ENCODE measurements at regions not wholly inside any gene's neighbourhood (a gene's known extent, or its start where the extent isn't known, plus 50 kb on each side); places are given as distances from the start of the nearest gene placed in this dataset.

DNA sequence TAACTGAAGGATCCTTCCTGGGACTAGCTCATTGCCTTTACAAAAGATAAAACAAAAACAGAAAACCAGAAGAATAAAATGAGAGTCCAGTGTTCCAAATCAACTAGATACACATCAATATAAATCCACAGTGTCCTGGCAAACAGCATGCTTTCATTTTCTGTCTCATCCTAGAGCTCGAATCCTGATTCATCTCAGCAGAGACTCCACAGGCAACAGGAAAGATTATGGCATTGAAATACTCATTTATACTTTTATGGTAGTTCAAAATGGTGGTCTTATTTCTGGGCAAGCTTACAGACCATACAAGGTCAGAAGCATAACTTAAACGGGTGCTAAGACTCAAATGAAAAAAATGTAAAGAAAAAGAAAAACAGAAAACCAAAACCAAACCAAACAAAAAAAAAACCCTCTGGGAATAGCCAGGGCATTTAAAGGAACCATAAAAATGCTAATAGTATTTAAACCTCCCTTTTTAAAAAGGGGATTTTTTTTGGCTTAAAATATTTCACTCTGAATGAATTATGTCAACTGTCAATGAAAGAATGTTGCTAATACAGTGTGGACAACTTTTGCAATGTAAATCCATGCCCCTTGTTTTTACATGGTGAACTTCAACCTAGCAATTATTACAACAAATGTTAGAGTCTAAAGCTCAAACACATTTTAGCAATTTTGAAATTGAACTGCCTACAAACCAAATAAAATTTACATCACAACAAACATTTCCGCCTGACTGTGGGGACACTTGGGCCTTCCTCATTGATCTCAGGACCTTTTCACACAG is 57.9 kb downstream of the GPR101 start:
- TF ChIP-seq, protein P1, sequence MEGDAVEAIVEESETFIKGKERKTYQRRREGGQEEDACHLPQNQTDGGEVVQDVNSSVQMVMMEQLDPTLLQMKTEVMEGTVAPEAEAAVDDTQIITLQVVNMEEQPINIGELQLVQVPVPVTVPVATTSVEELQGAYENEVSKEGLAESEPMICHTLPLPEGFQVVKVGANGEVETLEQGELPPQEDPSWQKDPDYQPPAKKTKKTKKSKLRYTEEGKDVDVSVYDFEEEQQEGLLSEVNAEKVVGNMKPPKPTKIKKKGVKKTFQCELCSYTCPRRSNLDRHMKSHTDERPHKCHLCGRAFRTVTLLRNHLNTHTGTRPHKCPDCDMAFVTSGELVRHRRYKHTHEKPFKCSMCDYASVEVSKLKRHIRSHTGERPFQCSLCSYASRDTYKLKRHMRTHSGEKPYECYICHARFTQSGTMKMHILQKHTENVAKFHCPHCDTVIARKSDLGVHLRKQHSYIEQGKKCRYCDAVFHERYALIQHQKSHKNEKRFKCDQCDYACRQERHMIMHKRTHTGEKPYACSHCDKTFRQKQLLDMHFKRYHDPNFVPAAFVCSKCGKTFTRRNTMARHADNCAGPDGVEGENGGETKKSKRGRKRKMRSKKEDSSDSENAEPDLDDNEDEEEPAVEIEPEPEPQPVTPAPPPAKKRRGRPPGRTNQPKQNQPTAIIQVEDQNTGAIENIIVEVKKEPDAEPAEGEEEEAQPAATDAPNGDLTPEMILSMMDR (IDR thresholded peaks at IDR 0.05), result no peak
- H3K4me3 ChIP-seq, result no peak overlapping the region
- no peak overlapping the region for H3K27ac ChIP-seq
- no peak for DNase-seq (ENCODE audit: low spot score)

DNA sequence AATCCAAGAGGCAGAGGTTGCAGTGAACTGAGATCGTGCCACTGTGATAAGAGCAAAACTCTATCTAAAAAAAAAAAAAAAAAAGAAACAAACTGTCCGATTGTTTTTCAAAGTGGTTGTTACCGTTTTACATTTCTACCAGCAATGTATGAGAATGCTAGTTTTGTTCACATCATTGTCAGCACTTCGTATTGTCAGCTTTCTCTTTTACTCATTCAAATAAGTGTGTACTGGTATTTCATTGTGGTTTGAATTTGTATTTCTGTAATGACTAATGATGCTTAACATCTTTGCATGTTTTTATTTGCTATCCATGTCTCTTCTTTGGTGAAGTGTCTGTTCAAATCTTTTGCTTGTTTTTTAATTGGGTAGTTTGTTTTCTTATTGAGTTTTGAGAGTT is 65.8 kb downstream of the GPR101 start:
- no peak overlapping the region for H3K27ac ChIP-seq
- DNase-seq (ENCODE audit: low spot score), result no peak
- H3K4me3 ChIP-seq, result no peak overlapping the region
- TF ChIP-seq, protein P1 (IDR thresholded peaks at IDR 0.05), result no peak

DNA sequence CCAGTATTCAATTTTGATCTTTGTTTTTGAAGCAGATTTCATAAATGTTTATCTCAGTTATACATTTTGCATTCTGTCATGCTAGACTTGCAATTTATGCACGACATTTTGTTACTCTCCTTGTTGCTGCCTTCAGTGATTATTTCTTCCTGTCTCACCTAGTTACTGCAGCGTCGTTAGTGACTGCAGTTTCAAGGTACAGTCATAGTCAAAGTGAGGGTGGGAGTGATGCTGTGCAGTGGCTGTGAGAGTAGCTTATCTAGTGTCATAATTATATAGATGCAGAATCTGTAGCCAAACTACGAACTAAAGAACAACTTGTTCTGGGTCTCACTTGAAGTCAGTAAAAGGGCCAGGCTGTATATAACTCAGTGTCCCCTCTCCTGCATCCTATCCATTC is 69.8 kb downstream of the GPR101 start:
- no peak for DNase-seq (ENCODE audit: low spot score)
- Histone ChIP-seq H3K4me3 (no peak overlapping the region), H3K27ac (no peak overlapping the region)
- TF ChIP-seq, protein P1 (IDR thresholded peaks at IDR 0.05), result no peak

DNA sequence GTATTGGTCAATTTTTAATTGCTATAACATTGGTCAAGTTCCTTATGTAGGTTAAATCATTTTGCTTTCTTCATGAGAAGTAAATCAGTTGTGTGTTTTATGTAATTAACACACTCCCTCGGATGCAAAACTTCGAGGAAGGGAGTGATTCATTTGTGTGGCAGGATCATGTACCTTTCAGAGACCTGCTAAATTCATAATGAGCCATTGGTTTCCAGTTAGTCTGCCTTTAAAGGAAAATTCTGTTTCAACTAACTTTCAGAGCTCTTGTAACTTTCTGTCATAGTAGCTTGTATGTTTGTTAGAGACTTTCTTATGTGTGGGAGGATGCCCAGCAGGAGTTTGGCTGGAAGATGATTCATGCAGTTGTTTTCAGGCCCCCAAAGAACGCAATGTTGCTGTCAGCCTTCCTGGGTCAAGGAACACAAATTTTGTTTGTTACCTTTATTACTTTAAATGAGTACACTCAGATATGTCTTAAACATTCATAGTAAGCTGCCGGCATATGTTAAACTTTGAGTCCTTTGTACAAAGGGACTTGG is 72.1 kb downstream of the GPR101 start:
- TF ChIP-seq, protein P1 (IDR thresholded peaks at IDR 0.05), result no peak
- Histone ChIP-seq H3K4me3 (no peak overlapping the region), H3K27ac (no peak overlapping the region)
- DNase-seq (ENCODE audit: low spot score), result no peak

DNA sequence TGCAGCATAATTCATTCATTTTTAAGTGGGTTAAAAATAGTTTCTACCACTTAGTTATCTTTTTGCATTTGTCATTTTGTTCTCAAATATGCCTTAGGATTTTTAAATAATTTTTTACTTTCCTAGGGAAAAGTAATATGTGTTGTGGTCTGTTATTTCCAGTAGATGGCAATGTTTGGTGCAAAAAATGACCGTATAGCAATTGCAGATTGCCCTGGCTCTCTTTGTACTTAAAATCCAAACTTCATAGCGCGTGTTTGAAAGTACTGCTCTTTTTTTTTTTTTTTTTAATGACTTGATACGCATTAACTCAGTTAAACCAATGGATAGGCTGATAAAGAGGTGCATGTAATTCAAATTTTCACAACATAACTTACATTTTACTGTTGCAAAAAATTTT is 74.4 kb upstream of the RBMX start:
- Histone ChIP-seq H3K4me3 (no peak overlapping the region), H3K27ac (no peak overlapping the region)
- no peak for DNase-seq (ENCODE audit: low spot score)
- TF ChIP-seq, protein P1 (IDR thresholded peaks at IDR 0.05), result no peak

DNA sequence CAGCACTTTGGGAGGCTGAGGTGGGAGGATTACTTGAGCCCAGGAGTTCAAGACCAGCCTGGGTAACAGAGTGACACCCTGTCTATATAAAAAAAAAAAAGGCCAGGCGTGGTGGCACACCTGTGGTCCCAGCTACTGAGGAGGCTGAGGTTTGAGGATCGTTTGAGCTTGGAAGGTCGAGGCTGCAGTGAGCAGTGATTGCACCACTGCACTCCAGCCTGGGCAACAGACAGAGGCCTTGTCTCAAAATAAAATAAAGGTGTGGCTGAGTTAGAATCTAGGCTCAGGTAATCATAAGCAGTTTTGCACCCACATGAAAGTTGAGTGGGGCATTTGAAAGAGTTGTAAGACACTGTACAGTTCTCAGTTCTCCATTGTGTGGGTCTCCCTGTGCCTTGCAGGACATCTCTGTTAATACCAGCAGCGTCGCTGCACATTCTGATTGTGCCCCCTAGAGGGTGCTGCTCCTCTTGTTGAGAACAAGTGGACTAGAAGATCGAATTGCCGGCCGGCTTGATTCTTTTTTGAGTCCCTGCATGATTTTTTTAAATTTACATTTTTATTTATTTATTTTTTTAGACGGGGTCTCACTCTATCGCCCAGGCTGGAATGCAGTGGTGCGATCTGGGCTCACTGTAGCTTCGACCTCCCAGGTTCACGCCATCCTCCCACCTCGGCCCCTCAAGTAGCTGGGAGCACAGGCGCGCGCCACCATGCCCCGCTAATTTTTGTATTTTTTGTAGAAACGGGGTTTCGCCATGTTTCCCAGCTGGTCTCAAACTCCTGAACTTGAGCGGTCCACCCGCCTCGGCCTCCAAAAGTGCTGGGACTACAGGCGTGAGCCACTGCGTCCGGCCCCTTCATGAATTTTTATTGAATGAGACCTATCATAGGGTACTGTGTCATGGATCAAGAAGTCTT is 73.6 kb upstream of the RBMX start:
- no peak for DNase-seq (ENCODE audit: low spot score)
- no peak overlapping the region for H3K27ac ChIP-seq
- TF ChIP-seq, protein P1 (IDR thresholded peaks at IDR 0.05), result peak; percentile 44
- H3K4me3 ChIP-seq, result no peak overlapping the region
